CD4-positive, alpha-beta T cell treated with Interleukin-12 subunit alpha and Interleukin-12 subunit beta, for 1 hour (primary cell): ENCODE measurements at regions not wholly inside any gene's neighbourhood (a gene's known extent, or its start where the extent isn't known, plus 50 kb on each side); places are given as distances from the start of the nearest gene placed in this dataset.

ENCODE experiments used
- DNase-seq: peaks from one replicate; pipeline ENCODE4 v3.0.0-alpha.2; 2020

DNA sequence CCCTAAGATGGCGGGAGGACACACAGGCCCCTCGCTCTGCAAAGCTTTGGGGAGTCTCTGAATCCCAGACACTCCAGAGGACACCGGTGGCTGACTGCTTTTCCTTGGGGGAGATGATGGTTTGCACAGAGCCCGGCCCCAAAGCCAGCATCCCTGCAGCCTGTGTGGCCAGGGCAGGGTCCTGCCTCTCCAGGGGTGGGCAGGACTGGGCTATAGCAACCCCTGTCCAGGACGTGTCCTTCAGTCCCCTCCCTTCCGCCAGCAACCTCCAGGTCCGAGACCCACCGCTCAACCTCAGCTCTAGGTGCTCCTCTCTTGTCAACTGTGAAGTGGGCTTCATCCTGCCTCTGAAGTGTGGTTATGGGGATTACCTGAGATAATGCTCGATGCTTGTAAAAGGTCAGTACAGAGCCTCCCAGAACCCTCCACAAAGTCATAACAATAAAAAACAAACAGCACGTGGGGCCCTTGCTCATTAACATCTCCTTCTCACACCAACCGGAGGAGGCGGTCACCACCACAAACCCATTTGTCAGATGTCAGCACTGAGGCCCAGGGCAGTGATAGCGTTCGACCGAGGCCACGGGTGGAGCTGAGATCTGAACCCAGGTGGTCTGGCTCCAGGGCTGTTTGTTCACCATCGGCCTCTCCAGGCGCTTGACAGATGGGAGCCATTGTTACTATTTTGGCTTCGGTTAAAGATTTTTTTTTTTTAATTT is 304.8 kb downstream of the IRF8 start:
- no peak for DNase-seq

DNA sequence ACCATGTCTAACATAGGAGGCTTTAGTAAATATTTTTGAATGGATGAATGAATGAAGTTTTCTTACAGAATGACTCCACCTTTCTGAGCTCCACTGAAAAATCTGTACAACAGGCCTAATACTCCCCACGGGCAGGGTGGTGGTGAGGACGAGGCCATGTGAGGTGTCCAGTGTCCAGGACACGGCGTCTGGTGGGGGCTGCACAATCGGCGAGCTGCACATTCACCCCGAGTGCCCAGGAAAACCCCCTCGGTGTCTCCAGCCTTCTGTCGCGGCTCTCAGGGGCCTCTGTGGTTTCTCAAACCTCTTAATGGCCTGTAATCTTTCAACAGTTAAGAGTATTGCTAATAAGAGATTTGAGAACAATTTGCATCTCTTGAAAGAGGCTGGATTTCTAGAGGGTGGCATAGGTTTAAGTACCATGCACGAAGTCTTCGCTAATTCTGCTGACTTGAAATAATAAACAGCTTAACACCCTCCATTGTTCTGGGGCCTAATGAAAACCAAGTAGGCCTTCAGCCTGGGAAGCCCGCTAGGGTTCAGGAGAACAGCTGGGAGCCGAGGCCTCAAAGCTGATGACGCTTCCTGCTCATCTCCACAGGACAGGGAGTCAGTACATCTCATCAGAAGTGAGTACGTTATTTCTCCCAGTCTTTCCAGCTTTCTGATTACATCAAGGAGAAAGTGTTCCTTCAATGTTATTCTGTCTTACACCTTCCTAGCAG is 304.6 kb upstream of the FOXF1 start:
- DNase-seq: no peak

DNA sequence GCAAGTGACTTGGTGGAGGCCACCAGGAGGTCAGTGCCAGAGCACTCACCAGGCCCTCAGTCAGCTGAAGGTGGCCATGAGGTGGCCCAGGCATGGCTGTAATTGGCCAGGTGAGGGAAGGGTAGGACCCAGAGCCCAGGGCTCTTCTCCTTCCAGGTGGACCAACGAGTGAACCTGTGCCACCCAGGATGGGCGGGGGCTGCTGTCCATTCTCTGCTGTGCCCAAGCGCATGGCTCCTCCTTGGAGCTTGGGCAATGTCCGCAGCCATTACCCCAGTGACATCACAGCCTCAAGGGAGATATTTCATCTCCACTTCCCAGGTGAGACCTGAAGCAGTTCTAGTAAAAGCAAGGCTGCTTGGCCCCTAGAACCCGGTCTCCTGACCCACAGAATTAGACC is 303.0 kb upstream of the FOXF1 start:
- no peak for DNase-seq

DNA sequence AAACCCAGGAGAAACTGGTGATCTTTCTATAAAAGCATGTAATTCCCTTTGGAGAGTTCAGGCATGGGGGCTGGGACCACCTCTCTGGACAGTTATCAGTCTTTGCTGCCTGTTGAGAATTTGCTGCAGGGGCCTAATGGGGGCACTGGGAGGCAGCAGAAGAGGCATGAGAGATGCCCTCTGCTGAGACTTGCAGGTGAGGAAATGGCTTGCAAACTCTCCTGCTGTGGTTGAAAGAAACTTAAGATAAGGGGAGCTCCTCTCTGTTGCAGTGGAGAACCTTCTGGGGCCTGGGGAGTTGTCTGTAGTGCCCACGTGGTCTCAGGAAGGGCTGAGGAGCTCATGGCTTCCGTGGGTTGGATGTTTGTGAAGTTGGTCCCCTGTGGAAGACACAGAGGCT is 301.1 kb upstream of the FOXF1 start:
- DNase-seq: no peak

DNA sequence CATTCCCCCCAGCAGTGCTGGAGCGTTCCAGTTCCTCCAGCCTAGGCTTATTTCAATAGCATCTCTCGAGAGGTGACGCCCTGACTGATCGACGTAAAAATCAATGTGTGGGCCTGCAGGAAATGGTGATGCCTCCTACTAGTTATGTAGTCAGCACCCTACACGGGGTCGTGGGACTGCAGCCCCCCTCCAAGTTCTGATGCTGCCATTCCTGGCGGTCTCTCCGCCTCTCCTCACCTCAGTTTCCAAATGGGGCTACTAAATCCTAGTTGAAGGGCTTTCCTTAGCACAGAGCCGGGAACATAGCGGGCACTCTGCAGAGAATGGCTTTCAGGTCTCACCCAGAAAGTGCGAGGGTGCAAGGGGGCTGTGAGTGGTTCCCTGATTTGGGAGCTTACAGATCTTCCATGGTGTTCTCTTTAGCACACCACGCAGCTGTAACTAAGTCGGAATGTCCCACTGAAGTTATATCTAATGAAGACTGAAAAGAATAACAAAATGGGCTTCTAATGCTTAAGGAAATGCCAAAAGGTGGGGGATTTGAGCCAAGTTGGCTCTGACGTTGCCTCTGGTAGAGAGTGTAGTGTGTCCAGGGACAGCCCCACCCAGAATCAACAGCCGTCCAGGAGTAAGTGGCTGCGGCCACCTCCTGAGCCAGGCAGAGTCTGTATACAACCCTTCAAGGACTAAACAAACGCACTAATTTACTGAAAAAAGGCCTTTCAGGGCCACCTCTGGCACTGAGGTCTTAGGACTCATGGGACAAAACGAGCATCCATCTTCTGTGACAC is 299.7 kb upstream of the FOXF1 start:
- DNase-seq: no peak

DNA sequence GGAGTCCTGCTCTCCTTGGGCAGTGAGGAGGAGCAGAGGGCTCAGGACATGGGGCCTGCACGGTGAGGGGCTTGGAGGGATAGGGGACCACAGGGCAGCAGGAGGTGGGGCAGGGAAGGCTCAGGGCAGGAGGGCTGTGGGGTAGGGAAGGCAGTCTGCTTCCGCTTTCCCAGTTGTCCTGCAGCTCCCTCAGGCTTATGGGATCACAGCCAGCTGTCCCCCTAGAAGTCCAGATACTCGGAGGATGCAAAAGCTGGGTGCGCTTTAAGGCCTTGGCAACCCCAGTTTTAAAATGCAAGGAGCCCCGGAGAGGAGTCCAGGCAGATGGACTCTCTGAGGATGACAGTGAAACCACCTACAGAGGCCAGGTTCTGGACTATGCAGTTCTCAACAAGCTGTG is 299.1 kb upstream of the FOXF1 start:
- no peak for DNase-seq

DNA sequence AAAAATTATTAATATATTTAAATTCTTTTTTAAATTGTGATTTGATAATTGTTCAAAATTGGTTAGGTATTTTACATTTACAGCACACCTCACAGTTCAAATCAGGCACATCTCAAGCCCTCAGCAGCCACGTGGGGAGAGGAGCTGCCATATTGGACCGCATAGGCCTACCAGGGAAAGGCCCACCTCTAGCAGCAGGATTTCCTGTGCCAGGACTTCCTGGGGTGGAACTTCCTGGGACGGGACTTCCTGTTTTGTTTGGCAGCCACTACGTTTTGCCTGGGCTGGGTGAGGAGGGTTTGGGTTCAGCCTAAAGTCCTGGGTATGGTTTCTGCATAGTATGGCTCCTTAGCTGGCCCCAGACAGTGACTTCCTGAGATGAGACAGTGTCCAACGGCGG is 298.5 kb upstream of the FOXF1 start:
- DNase-seq: no peak

DNA sequence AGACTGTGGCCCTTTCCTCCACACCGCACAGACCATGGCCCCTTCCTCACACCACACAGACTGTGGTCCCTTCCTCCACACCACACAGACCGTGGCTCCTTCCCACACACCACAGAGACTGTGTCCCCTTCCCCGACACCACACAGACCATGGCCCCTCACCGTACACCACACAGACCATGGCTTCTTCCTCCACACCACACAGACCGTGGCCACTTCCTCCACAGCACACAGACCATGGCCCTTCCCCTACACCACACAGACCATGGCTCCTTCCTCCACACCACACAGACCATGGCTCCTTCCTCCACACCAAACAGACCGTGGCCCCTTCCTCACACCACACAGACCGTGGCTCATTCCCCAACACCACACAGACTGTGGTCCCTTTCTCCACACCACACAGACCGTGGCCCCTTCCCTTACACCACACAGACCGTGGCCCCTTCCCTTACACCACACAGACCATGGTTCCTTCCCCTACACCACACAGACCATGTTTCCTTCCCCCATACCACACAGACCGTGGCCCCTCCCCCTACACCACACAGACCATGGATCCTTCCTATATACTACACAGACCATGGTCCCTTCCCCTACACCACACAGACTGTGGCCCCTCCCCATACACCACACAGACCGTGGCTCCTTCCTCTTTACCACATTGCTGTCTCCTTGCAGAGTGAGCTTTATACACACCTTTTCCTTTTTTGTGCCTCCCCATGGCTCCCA is 297.5 kb upstream of the FOXF1 start:
- no peak for DNase-seq

DNA sequence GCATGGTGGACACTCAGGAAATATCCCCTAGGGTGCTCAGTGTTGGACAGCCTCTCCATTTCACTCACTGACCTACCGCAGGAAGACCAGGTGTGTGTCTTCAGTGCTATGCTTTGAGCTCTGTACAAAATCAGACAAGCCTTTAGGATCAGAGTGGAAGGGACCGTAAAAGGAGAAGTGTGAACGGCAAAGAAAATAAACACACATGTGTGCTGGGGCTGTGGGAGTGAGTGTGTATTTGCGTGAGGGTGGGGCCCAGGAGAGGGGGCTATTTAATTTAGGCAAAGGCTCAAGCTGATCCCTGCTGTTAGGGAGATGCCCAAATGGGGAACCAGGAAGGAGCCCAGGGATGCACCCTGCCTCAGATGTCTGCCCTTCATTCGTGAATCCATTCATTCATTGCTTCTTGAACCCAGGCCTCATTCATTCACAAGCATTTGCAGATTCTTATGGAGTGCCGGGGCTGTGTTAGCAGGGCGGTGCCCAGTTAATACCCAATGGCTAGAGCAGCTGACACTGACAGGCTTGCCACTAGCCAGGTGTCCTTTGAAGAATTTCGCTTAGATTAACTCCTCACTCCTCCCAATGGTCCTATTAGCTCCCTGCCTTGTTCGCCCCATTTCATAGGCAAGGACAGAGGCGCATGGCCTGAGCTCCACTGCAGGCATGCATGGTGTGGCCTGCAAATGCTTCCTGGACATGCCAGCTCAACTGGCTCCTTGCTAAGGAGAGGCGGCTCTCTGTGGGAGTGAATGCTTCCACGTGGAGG is 296.7 kb upstream of the FOXF1 start:
- DNase-seq: no peak

DNA sequence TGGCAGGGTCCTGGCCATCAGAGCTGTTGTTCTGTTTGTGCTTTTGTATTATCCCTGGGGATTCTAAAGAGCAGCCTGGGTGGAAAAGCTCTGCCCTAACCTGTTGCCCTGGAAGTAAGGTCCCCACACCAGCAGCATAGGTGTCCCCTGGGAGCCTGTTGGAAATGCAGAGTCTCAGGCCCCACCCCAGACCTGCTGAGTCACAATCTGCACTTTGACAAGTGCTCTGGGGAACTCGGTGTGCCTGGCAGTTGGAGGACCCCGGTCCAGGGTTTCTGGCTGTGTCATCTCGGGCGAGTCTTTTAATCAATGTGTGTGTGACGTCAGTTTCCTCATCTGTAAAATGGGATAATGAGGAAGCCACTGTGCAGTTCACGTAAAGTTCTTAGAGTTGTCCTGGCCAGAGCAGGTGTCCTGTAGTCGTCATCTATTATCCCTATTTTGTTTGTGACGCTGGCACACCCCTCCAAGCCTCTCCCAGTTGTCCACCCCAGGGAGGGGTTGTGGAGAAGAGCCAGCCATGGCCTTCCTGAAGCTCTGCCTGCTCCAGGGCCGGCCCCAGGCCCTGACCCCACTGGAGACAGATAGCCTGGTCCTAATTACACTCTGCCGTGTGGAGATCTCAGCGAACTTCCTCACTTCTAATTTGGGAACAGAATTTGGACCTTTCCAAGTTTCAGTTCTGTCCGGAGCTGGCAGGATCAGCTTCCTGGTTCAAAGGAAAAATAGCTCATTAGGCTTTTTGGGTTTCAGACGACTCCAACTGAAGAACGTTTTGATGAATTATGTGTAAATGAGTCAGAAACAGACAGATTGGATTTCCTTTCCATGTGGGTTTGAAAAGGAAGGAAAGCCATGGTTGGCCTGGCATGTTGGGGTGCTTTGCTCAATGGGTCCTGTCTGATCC is 295.7 kb upstream of the FOXF1 start:
- no peak for DNase-seq

DNA sequence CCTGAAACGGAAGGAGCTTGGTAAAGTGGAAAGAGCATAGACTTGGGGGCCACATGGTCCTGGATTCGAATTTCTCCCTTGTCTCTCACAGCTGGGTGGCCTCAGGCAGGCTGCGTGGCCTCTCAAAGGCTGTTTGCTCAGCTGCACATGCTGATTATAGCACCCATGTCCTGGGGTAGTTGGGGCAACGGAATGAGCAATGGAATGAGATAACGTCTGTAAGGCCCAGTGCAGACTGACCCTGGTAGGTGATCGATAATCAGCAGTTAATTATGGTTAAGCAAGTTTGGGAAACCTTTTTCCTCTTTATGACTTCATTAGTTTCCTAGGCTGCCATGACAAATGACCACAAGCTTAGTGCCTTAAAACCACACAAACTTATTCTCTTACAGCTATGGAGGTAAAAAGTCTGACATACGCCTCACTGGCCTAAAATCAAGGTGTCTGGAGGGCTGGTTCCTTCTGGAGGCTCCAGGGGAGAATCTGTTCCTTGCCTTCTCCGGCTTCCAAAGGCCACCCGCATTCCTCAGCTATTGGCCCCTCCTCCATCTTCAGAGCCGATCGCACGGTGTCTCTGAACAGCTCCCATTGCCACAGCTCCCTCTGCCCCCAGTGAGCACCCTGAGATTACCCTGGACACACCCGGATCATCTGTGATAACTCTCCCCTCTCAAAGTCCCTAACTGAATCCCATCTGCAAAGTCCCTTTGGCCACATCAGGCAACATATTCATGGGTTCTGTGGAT is 294.9 kb upstream of the FOXF1 start:
- DNase-seq: no peak

DNA sequence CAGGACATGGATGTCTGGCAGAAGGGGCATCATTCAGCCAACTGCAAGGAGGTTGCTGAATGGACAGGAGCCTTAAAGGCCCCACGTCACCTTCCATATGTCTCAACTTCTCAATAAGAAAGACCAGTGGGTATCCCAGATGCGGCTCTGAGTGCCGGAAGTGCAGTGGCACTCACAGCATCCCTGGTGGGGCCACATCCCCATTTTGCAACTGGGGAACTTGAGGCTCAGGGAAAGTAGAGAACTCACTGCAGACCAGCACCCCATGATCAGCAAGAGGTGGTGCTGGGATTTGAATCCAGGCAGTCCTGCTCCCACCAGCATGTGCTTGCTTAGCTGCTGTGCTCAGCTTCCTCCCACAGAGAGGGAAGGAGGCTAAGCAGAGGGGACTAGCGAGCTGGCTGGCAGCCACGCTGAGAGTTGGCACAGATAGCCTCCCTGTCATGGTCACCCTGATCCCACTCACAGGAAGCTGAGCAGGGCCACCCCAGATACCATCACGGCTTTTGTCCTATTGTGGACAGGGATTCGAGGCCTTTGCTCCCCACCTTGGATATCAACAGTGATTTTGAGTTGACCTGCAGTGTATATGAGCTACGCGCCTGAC is 294.2 kb upstream of the FOXF1 start:
- DNase-seq: no peak

DNA sequence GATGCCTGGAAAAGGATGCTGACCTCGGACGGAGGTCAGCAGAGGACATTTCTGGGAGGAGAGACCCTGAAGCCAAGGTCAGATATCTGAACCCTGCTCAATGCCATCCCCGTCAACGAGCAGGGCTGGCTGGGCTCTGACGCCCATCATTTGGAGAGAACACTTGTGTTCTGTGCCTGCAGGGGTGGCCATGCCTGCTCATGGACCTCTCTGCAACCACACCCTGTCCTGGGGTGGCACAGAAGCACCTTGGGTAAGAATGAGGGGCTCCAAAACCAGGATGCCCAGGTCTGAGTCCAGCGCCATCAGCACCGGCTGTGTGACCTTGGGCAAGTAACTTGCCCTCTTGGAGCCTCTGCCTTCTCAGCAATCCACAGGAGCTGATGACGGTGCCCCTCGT is 293.7 kb upstream of the FOXF1 start:
- DNase-seq: no peak

DNA sequence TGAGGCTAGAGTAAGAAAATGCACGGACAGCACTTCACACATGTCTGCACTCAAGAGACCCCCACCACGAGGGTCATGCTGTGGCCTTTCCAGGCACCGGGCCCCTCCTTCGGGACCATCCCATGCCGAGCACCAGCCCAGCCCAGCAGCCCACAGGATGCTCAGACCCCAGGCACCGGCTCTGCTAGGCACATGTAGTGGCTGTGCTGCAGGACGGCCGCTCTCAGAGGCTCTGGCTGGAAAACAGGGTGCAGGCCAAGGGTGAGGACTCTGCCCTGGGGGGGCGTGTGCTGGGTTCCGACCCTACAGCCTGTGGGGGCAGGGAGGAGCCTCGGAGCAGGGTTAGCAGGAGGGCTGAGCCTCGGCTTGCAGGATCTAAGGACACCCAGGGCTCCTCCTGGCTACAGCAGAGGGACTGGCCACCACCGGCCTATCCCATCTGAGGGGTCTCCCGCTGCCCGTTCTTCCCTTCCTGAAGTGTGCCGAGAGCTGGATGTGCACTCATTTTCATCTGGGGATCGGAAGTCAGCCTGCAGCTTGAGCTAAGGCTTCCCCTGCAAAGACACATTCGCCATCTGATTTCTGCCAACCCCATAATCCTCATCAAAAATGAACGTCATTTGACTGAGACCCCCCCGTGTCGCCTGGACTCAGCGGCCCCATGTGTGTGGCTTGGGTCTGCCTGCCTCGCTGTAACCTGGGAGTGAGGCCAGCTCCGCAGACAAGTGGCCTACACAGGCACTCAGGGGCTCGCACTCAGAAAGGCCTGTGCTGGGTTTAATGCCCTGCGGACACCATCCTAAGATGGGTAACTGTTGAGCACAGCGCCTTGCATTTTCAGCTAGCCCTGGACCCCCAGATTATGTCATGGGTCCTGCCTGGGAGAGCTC is 293.1 kb upstream of the FOXF1 start:
- DNase-seq: no peak

DNA sequence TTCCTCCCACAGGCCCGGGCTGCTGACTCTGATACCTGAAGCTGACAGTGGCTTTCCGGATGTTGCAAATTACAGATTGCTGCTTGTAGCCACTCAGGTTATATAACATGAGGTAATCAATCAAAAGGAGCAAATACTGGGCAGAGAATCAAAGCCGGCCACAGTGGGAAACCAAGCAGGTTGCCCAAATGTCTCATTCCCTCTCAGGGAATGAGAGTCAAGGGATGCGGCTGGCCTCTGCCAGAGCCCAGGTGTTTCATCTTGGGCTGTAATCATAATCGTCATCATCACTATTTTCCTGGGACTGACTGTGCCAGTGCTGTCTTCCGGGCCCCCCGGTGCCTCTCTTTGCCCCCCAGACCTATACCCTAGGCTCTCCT is 292.4 kb upstream of the FOXF1 start:
- DNase-seq: no peak

DNA sequence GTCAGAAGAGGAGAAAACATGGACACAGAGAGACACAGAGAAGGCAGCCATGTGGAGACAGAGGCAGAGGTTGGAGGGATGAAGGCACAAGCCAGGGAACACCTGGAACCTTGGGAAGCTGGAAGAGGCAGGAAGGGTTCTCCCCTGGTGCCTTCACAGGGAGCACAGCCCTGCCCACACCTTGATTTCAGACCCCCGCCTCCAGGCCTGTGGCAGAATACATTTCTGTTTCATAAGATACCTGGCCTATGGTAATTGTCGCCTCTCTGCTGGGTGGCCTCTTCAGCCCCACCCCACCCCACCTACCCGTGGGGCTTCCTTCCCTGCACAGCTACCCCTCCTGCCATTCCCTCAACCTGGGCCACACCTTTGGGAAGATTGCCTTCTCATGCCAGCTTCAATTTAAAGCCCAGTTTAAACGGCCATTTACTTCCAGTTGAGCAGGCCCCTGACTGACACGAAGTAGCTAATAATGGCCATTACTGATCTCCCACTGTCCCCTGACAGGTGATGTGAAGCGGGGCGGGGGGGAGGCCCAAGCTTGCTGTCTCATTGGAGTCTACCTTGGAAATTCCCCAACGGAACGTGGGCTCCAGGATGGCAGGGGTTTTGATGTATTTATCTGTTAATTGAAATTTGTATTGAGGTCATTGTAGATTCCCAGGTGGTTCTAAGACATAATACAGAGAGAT is 291.7 kb upstream of the FOXF1 start:
- DNase-seq: no peak

DNA sequence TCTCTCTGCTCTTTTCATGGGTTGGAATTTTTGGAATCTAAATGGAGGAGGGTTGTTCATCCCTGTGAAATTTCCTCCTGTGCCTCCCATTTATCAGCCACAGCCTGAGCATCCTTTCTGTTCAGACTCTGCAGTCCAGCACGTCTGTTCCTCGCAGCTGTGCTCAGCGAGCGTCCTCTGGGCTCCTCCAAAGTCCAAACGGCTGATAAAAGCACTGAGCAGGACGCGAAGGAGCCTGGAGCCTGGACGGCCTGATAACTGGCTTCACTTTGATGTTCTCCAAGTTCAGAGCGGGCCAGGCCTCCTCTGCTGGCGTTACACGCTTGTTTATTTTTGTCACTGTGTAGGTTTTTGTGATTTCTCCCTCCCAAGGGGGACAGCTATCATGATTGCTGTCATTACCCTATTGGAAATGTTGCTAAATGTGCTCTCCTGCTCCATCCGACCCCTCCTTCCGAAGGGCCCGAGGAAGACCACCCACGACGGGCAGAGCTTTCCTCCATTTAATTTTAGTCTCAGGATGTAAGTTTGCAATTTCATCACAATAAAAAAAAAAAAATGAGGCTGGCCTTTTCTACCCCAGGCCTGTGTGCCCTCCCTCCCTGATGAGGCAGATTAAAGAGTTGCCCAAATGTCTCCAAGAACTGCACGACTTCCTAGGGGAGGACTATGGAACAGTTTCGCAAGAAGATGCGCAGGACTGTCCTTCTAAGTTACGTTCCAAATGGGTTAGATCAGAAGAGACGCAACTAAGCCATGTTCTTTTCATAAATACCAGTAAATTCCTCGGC is 290.5 kb upstream of the FOXF1 start:
- no peak for DNase-seq

DNA sequence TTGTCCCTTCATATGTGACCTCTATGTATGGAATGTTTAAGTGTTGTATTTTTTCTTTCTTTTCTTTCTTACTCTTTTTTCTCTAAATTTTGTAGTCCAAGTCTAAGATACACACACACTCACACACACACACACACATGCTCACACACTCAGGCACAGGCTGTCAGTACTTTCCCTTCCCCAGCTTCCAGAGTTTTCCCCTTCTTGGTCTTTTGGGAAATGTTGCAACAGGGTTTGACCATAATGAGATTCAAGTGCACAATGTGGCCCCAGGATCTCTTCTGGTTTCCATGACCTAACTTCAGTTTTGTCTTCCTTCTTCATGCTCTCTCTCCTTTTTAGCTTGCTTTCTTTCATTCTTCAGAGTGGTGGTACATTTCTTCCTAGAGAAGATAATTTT is 289.8 kb upstream of the FOXF1 start:
- no peak for DNase-seq
